Epithelial cell of proximal tubule (primary cell): ENCODE measurements at regions not wholly inside any gene's neighbourhood (a gene's known extent, or its start where the extent isn't known, plus 50 kb on each side); places are given as distances from the start of the nearest gene placed in this dataset.

Experiments
- DNase-seq: peaks from one replicate; pipeline ENCODE4 v3.0.0-alpha.2; 2011; ENCODE audit warnings: low read depth
- H3K4me3 ChIP-seq: 2 replicates; pipeline ENCODE4 v1.5.1; 2011; ENCODE audit warnings: low read depth, mild to moderate bottlenecking, low read length
- TF ChIP-seq, protein P1 (sequence below): conservative IDR thresholded peaks from 2 replicates; pipeline ENCODE4 v1.5.1; 2012; ENCODE audit warnings: low read depth, mild to moderate bottlenecking, low read length

GRCh38 chr2:75328156-75328555 is 128.8 kb upstream of the TACR1 start:
- no peak overlapping the region for H3K4me3 ChIP-seq
- no peak for DNase-seq
- TF ChIP-seq, protein P1, sequence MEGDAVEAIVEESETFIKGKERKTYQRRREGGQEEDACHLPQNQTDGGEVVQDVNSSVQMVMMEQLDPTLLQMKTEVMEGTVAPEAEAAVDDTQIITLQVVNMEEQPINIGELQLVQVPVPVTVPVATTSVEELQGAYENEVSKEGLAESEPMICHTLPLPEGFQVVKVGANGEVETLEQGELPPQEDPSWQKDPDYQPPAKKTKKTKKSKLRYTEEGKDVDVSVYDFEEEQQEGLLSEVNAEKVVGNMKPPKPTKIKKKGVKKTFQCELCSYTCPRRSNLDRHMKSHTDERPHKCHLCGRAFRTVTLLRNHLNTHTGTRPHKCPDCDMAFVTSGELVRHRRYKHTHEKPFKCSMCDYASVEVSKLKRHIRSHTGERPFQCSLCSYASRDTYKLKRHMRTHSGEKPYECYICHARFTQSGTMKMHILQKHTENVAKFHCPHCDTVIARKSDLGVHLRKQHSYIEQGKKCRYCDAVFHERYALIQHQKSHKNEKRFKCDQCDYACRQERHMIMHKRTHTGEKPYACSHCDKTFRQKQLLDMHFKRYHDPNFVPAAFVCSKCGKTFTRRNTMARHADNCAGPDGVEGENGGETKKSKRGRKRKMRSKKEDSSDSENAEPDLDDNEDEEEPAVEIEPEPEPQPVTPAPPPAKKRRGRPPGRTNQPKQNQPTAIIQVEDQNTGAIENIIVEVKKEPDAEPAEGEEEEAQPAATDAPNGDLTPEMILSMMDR = no peak

GRCh38 chr2:75327334-75327733 is 128.0 kb upstream of the TACR1 start:
- no peak for DNase-seq
- H3K4me3 ChIP-seq = no peak overlapping the region

GRCh38 chr2:75326645-75327044 is 127.3 kb upstream of the TACR1 start:
- DNase-seq = no peak
- TF ChIP-seq, protein P1 = no peak
- no peak overlapping the region for H3K4me3 ChIP-seq

More at GRCh38 chr2:75327334-75327733, 128.0 kb upstream of the TACR1 start:
- TF ChIP-seq, protein P1 = no peak

- no peak for DNase-seq
- H3K4me3 ChIP-seq = no peak overlapping the region
- TF ChIP-seq, protein P1 = no peak
These were observed 126.3 kb upstream of the TACR1 start for GRCh38 chr2:75325594-75325993.

DNA sequence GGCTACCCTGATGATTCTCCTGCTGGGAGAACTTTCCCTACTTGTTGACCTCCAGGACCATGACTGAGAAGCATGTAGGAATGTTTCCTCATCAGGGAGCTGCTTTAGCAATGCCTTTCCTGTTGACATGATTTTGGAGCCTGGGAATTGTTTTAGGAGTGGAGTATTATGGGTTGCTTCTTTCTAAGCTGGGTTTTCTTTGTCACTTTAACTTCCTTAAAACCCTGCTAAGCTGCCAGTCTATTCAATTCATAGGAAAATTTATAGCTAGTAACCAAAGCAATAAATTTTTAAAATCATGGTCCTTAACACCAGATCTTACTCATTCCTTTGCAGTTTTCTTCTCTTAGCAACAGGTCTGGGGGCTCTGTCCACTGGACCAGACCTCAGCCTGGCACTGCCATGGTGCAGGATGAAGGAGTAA is 125.6 kb upstream of the TACR1 start:
- TF ChIP-seq, protein P1 = no peak
- DNase-seq = no peak

DNA sequence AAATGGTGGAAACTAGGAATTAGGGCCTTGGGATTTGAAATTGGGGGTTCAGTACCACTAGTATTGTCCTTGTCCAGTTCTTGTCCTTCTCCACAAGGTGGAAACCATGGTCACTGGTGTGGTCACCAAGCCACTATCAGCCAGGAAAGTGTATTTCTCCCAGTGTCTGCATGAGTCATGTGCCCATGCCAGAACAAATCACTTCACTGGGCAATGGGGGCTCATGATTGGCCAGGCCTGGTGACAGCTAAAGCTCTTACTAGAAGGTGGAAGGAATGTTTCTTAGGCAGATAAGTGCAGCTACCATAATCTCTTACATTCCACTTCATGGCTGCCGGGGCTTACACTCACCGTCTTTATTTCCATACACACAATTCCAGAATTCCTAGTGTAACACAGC is 124.8 kb upstream of the TACR1 start:
- TF ChIP-seq, protein P1 = no peak
- DNase-seq = no peak
- no peak overlapping the region for H3K4me3 ChIP-seq

More for the DNA sequence above, 125.6 kb upstream of the TACR1 start:
- no peak overlapping the region for H3K4me3 ChIP-seq

DNA sequence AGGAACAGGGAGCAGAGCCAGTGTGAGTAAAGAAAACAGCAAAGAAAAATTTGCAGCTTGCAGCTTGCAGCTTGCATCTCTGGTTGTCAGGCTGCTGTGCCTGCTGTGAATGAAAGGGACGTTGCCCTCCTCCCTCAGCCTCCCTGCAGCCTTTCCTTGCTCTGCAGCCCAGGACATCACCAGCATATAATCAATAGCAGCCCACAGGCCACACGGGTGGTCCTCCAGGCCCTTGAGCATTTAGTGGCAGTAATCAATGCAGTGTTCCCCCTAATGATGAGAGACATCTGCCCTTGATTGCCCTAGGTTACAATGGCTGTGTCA is 122.2 kb upstream of the TACR1 start:
- TF ChIP-seq, protein P1 = no peak
- H3K4me3 ChIP-seq = no peak overlapping the region
- no peak for DNase-seq
